Activated CD4-positive, alpha-beta T cell treated with anti-CD3 and anti-CD28 coated beads for 48 hours (primary cell): ENCODE measurements at regions not wholly inside any gene's neighbourhood (a gene's known extent, or its start where the extent isn't known, plus 50 kb on each side); places are given as distances from the start of the nearest gene placed in this dataset.
A peak's percentile ranks its signal among the peaks of the same experiment; 100 is the strongest.
"Not testable (repeated sequence)": the region's sequence is repeated elsewhere in the genome, so short reads cannot be mapped to it uniquely, and the experiment has no call there.

Source experiments
- DNase-seq: peaks from one replicate; pipeline ENCODE4 v3.0.0-alpha.2; 2020

- DNase-seq: peak; percentile 41
Measured at GRCh38 chr15:95025924-95026728, 794.8 kb downstream of the MCTP2 start.

DNA sequence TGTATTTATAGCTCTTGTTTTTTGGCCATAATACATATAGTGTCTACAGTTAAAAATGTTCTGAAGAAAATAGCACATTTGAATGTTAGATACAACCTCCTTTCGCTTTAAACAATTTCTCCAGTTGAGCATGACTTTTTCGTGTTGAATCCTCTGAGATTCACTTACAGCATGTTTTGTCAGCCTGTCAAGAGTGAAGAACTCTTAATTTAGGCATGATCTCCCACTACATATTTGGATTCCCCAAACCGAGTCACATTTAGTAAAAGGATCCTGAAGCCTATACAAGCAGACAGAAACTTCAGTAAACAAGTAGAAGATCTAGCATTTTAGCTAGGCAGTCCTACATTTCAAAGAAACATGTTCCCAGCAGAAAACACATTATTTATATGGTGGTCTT, 796.6 kb downstream of the MCTP2 start:
- no peak for DNase-seq

DNA sequence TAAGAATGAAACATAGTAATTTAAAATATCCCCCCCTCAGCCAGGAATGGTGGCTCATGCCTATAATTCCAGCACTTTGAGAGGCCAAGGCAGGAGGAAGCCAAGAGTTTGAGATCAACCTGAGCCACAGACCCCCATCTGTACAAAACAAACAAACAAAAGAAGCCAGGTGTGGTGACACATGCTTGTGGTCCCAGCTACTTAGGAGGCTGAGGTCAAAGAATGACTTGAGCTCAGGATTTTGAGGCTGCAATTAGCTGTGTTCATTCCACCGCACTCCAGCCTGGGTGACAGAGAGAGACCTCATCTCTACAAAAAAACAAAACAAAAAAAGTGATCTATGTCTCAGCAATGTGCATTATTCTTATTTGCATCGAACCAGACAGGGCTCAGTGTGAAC, 800.8 kb downstream of the MCTP2 start:
- no peak for DNase-seq

DNA sequence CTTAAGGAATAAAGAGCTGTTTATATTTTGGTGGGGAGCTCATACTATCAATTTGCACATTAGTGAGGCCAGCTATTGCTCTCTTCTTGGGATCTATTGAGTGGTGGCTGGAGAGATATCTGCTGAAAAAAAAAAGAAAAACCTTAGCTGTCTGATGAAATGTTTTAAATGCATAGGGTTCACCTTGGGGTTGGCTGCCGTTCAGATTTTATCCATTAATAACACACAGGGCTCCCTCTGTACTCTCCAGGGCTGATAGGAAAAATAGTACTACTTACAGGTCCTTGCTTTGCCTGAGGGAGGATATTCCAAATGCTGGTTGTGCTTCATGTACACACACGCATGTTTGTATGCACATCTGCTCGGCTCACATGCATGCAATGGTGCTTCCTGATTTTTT, 803.7 kb downstream of the MCTP2 start:
- no peak for DNase-seq

GRCh38 chr15:95041297-95041696, 809.9 kb downstream of the MCTP2 start:
- DNase-seq: no peak

- DNase-seq: not testable (repeated sequence)
Measured at GRCh38 chr15:95043236-95043932, 812.0 kb downstream of the MCTP2 start.

DNA sequence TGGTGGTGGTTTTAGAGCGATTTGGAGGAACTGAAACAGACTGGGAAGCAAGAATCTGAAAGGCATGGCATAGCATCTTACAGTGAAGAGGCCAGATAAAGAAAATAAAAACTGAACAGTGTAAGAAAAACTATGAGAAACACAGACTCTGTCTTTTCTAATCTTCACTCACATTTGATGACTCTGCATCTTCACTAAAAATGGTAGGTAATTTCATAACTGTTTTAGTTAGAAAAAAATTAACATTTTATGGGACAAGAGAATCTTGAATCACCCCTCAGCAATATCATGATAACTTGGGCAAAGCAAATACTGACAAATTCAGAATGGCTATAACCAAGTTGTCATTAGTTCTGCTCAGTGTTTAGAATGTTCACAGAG, 812.6 kb downstream of the MCTP2 start:
- no peak for DNase-seq

DNA sequence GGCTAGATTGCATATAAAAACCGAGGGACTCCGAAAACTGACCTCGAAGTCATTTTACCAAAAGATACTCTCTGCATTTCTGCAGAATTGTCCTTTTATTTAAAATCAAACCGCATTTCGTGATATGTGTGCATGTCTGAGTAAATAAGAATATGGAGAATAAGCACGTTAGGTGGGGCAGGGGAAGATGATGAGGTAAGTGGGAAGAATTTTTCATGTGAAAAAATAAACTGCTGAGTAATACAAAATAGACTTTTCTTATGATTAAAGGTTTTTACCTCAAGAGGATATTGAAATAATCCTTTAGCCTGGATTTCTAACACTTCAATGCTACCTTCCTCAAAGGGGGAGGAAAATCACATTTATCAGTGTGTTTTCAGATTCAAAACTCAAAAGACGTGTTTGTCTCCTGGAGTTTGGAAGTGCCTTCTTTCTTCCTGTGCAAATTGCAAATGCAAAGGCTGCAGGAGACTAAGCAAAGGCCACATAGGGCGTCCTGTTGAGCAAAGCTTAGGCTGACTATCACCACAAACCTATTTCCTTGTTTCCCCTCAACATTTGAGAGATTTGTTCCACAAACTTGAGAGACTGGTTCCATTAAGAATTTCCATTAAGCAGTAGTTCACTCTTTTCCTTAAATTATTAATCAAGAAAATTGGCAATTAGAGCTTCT, 813.5 kb downstream of the MCTP2 start:
- DNase-seq: no peak

GRCh38 chr15:95051861-95052260, 820.5 kb downstream of the MCTP2 start:
- no peak for DNase-seq

DNA sequence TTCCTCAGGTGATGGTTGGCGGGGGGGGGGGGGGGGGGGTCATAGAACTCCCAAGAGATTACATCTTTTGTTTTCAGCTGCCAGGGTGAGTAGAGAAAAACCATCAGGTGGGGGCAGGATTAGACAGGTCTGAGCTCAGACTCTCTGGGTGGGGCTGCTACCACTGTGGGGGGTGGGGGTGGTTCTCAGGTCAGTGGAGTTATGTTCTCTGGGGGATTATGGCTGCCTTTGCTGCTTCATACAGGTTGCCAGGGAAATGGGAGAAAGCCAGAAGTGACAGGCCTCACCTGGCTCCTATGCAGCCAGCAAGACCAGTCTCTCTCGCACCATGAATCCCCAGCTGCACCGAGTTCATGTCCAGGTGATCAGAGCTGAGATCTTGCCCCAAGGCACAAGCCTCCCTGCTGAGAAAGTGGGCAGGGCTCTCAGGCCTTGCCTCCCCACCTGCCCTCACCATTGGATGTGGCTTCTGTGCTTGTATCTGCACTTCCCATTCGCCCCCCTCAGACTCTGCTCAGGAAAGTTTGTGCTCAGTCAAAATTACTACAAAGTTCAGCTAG, 828.1 kb downstream of the MCTP2 start:
- no peak for DNase-seq

- no peak for DNase-seq
Measured at GRCh38 chr15:95068701-95069521, 837.5 kb downstream of the MCTP2 start.

GRCh38 chr15:95075792-95076677, 844.7 kb downstream of the MCTP2 start:
- no peak for DNase-seq

DNA sequence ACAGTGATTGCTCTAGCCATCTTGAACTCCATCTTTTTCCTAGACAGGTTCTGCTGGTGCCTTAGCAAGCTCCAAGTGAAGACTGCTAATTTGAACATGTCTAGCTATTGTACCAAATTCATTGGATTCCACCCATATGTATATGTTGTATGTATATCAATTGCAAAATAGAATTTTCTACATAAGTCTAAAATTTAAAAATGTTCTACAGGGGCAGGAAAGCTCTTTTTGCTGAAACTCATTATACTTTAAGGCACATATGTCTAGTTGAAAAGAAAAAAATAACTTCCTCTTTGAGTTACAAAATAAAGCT, 845.3 kb downstream of the MCTP2 start:
- DNase-seq: no peak

GRCh38 chr15:95078003-95078402, 846.6 kb downstream of the MCTP2 start:
- DNase-seq: no peak

GRCh38 chr15:95080228-95080627, 848.9 kb downstream of the MCTP2 start:
- DNase-seq: not testable (repeated sequence)

DNA sequence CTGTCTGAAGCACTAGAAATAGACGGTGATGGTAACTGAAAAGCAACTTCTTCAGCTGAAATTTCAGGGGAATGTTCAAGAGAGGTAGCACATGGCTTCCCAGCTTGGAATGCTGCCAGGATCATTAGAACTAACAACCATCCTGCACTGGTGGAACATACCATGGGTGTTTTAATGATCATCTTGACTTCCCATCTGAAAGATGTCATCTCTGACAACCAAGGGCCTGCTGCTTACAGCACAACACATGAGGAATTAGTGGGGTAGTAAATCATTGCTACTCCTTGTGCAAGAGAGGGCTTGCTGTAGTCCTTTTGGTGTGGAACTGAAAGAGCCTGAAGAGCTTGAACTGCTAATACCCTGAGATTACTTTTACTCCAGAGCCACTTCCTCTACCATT, 853.7 kb downstream of the MCTP2 start:
- no peak for DNase-seq

- DNase-seq: no peak
Measured at GRCh38 chr15:95086531-95087252, 855.3 kb downstream of the MCTP2 start.

DNA sequence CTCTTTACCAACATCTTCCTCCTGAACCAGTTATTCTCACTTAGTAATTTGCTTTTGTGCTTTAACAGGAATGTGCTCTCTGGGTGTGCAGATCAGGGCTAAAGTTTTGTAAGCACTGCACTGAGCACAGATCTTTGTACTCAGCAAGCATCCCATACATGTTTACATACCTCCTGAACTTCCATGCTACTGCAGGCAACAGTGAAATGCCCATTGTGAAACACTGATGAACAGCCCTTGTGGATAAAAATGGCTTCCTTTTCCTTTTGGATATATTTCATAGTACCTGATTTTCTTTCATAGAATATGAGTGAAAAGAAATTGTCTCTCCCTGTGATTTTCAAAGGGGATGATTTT, 855.9 kb downstream of the MCTP2 start:
- DNase-seq: no peak

- DNase-seq: no peak
Measured at GRCh38 chr15:95091444-95091843, 860.1 kb downstream of the MCTP2 start.

DNA sequence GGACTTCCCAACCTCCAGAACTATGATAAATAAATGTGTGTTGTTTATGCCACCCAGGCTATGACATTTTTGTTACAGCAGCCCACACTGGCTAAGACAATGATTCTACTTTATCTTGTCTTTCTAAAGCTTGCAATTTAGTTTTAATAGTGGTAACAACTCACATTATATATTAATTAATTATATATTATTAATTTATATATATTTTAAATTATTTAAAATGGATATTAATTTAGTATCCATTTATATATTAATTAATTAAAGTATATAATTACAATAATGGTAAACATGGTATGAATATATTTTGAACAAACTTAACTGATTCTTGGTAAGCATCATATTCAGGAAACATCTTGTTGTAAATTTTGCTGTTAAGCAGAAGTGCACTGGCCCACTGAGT, 863.9 kb downstream of the MCTP2 start:
- DNase-seq: no peak

- no peak for DNase-seq
Measured at GRCh38 chr15:95096651-95097050, 865.3 kb downstream of the MCTP2 start.
